Fibroblast of lung (primary cell): ENCODE measurements at regions not wholly inside any gene's neighbourhood (a gene's known extent, or its start where the extent isn't known, plus 50 kb on each side); places are given as distances from the start of the nearest gene placed in this dataset.

Source experiments
- EZH2 ChIP-seq: IDR thresholded peaks from 2 replicates; pipeline ENCODE4 v1.5.1; 2012; ENCODE audit warnings: low read length, control low read depth, mild to moderate bottlenecking; ENCODE audit errors: missing control alignments
- TF ChIP-seq, protein P1 (sequence below), 2 donors: IDR thresholded peaks in 1 of 2; conservative IDR thresholded peaks in 1 of 2; 1 replicate in 1 of 2; 2 replicates in 1 of 2; pipeline ENCODE4 v1.5.1; 2011 to 2012; ENCODE audit warnings: low read length in 2 of 2, control low read depth in 1 of 2, inconsistent platforms in 1 of 2, low read depth in 1 of 2, mild to moderate bottlenecking in 1 of 2

DNA sequence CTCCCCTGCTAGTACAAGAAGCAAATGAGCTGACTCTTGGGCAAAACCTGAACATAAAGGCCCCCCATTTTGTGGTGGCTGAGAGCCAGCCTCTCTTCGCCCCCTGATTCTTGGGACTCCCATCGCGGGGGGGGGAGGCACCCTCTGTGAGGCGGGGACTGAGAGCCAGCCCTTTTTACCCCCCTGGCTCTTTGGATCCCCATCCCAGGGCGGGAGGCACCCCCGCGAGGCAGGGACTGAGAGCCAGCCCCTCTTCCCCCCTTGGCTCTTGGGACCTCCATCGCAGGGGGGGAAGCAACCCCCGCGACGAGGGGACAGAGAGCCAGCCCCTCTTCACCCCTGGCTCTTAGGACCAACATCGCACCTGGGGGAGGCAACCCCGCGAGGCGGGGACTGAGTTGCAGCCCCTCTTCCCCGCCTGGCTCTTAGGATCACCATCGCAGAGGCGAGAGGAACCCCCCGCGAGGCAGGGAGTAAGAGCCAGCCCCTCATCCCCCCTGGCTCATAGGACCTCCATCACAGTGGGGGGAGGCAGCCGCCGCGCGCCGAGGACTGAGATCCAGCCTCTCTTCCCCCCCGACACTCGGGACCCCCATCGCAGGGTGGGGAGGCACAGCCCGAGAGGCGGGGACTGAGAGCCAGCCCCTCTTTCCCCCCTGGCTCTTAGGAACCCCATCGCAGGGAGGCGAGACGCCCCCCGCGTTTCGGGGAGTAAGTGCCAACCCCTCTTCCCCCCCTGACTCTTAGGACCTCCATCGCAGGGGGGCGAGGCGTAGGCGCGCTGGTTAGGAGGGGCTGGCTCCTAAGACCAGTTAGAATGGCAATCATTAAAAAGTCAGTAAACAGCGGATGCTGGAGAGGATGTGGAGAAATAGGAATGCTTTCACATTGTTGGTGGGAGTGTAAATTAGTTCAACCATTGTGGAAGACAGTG lies 2428.4 kb upstream of the PCDH20 start:
- TF ChIP-seq, protein P1, sequence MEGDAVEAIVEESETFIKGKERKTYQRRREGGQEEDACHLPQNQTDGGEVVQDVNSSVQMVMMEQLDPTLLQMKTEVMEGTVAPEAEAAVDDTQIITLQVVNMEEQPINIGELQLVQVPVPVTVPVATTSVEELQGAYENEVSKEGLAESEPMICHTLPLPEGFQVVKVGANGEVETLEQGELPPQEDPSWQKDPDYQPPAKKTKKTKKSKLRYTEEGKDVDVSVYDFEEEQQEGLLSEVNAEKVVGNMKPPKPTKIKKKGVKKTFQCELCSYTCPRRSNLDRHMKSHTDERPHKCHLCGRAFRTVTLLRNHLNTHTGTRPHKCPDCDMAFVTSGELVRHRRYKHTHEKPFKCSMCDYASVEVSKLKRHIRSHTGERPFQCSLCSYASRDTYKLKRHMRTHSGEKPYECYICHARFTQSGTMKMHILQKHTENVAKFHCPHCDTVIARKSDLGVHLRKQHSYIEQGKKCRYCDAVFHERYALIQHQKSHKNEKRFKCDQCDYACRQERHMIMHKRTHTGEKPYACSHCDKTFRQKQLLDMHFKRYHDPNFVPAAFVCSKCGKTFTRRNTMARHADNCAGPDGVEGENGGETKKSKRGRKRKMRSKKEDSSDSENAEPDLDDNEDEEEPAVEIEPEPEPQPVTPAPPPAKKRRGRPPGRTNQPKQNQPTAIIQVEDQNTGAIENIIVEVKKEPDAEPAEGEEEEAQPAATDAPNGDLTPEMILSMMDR (conservative IDR thresholded peaks at IDR 0.05 in 1 of 2, IDR thresholded peaks at IDR 0.05 in 1 of 2; ENCODE audit: low read depth in 1 of 2, low read length in 2 of 2) = no peak
- no peak for TF ChIP-seq EZH2
